Type B pancreatic cell (in vitro differentiated cells): ENCODE measurements at regions not wholly inside any gene's neighbourhood (a gene's known extent, or its start where the extent isn't known, plus 50 kb on each side); places are given as distances from the start of the nearest gene placed in this dataset.
A peak's percentile ranks its signal among the peaks of the same experiment; 100 is the strongest.

Experiments used
- DNase-seq: peaks from one replicate; pipeline ENCODE4 v3.0.0; 2021; ENCODE audit warnings: mixed read lengths; ENCODE audit not compliant: unreplicated experiment; ENCODE audit errors: extremely low spot score
- H3K27ac Mint-ChIP-seq: 2 replicates; pipeline ENCODE4 v1.8.0; 2021; ENCODE audit warnings: mild to moderate bottlenecking, mixed read lengths
- H3K27me3 Mint-ChIP-seq: 2 replicates; pipeline ENCODE4 v1.8.0; 2021; ENCODE audit warnings: mixed read lengths
- H3K36me3 Mint-ChIP-seq: 2 replicates; pipeline ENCODE4 v1.8.0; 2021; ENCODE audit warnings: mixed read lengths
- H3K4me1 Mint-ChIP-seq: one replicate; pipeline ENCODE4 v1.8.0; 2021; ENCODE audit warnings: mixed read lengths; ENCODE audit not compliant: unreplicated experiment
- H3K4me3 Mint-ChIP-seq: 2 replicates; pipeline ENCODE4 v1.8.0; 2021; ENCODE audit warnings: mild to moderate bottlenecking, mixed read lengths
- H3K9me3 Mint-ChIP-seq: 2 replicates; pipeline ENCODE4 v1.8.0; 2021; ENCODE audit warnings: mixed read lengths
- TF ChIP-seq, protein P1 (sequence below): fragments of 200-600 bp; sonication (generic); conservative IDR thresholded peaks from 2 replicates; pipeline ENCODE4 v1.5.0; 2021; ENCODE audit warnings: antibody characterized with exemption, mild to moderate bottlenecking

DNA sequence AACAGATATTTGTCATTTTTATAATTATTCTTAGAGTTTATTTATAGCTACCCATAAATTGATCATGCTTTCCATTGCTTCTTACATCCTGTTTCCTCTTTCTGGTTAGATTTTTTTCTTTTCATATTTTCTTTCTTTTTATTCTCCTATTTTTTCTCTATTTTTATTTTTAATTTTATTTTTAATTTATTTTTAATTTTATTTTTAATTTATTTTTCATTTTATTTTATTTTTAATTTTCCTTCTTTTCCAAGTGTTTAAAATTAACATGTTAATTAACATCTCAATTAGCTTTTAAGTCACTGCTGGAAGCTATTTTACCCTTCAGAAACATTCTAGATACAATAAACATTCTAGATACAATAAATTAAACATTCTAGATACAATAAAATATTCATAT lies 269.6 kb downstream of the B3GLCT start:
- no peak overlapping the region for H3K4me3 Mint-ChIP-seq
- H3K27ac Mint-ChIP-seq = no peak overlapping the region
- TF ChIP-seq, protein P1, sequence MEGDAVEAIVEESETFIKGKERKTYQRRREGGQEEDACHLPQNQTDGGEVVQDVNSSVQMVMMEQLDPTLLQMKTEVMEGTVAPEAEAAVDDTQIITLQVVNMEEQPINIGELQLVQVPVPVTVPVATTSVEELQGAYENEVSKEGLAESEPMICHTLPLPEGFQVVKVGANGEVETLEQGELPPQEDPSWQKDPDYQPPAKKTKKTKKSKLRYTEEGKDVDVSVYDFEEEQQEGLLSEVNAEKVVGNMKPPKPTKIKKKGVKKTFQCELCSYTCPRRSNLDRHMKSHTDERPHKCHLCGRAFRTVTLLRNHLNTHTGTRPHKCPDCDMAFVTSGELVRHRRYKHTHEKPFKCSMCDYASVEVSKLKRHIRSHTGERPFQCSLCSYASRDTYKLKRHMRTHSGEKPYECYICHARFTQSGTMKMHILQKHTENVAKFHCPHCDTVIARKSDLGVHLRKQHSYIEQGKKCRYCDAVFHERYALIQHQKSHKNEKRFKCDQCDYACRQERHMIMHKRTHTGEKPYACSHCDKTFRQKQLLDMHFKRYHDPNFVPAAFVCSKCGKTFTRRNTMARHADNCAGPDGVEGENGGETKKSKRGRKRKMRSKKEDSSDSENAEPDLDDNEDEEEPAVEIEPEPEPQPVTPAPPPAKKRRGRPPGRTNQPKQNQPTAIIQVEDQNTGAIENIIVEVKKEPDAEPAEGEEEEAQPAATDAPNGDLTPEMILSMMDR = no peak

DNA sequence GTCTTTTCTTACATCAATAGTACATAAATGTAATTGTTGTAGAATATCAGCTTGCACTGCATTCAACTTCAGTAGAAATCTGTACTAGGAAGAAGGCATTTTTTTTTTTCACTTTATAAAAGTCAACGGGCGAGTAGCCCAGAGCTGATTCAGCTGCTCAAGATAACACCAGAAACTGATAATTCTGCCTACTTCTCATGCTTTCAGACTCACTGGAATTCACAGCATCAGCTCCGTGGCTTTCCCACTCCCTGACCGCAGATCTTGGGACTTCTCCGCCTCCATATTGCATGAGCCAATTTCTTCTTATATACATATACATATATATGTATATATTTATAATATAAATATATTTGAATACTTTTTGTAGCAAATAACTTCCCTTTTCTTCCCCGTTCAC lies 263.1 kb upstream of the RXFP2 start:
- H3K27me3 Mint-ChIP-seq = no peaks in the 10 kb centered on the region
- TF ChIP-seq, protein P1 = no peak
- no peak overlapping the region for H3K4me3 Mint-ChIP-seq
- no peaks in the 10 kb centered on the region for H3K9me3 Mint-ChIP-seq
- no peak for DNase-seq
- no peak overlapping the region for H3K27ac Mint-ChIP-seq
- peaks cover 5% of the 10 kb centered on the region for H3K4me1 Mint-ChIP-seq
- H3K36me3 Mint-ChIP-seq = no peaks in the 10 kb centered on the region

More for the DNA sequence above, 269.6 kb downstream of the B3GLCT start:
- DNase-seq = no peak
- no peaks in the 10 kb centered on the region for H3K36me3 Mint-ChIP-seq
- no peaks in the 10 kb centered on the region for H3K9me3 Mint-ChIP-seq
- no peaks in the 10 kb centered on the region for H3K4me1 Mint-ChIP-seq
- H3K27me3 Mint-ChIP-seq = no peaks in the 10 kb centered on the region

DNA sequence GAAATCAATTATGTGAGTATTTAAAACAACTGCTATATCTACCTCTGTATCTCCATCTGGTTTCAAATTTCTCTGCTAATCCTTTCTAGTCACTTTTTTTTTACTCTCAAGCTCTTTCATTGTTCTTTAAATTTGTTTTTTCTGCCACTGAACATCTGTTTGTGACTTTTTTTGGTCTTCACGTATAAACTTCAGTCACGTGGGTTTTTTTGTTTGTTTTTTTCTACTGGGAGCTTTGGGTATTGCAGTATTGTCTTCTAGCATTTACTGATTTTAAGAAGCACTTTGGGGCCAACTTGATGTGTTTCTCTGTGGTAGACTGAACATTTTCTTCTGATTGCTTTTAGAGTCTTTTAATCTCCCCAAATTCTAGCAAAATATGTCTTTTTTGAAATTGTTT lies 262.6 kb upstream of the RXFP2 start:
- H3K27ac Mint-ChIP-seq = no peak overlapping the region
- no peaks in the 10 kb centered on the region for H3K36me3 Mint-ChIP-seq
- no peak for DNase-seq
- H3K4me3 Mint-ChIP-seq = no peak overlapping the region
- no peaks in the 10 kb centered on the region for H3K27me3 Mint-ChIP-seq
- no peaks in the 10 kb centered on the region for H3K9me3 Mint-ChIP-seq
- peaks cover 5% of the 10 kb centered on the region for H3K4me1 Mint-ChIP-seq
- TF ChIP-seq, protein P1 = peak; percentile 60

DNA sequence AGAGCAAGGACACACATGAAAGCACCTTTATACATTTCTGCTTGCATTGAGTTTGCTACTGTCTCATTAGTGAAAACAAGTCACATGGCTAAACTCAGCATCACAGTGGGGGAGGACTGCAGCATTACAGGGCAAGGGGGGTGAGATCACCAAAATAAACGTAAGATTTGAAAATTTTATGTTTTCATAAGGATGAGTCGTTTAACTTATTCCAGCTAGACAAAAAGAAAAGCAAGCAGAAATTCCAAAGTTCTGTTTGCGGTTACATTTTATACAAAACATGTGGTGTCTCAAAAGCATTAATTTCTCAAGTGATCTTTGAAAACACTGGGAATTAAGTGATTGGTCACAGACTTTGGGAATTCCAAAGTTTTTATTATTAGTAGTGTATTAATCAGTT lies 261.4 kb upstream of the RXFP2 start:
- DNase-seq = no peak
- Mint-ChIP-seq H3K27me3 (no peaks in the 10 kb centered on the region), H3K4me3 (no peak overlapping the region), H3K4me1 (peaks cover 5% of the 10 kb centered on the region), H3K9me3 (no peaks in the 10 kb centered on the region), H3K36me3 (no peaks in the 10 kb centered on the region), H3K27ac (no peak overlapping the region)
- TF ChIP-seq, protein P1 = no peak

DNA sequence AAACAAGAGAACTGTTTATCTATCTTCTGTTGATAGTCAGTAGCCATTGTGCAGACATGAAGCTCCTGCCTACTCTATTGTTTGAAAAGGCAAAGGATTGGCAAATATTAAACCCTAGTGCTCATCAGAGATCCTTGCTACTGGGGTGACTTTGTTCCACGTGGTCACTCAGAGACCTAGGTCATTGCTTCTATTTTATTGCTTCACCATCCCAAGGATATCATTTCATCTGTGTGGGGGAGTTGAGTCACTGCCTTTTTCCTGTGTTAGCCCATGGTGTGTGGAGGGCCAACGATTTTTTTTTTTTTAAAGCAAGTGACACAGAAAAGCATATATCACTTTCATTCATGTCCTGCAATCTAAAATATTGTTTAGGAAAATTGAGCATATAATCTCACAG lies 254.1 kb upstream of the RXFP2 start:
- no peak for DNase-seq
- Mint-ChIP-seq H3K27ac (no peak overlapping the region), H3K4me1 (peaks cover 11% of the 10 kb centered on the region), H3K27me3 (no peaks in the 10 kb centered on the region), H3K36me3 (no peaks in the 10 kb centered on the region), H3K4me3 (no peak overlapping the region), H3K9me3 (no peaks in the 10 kb centered on the region)
- TF ChIP-seq, protein P1 = no peak

DNA sequence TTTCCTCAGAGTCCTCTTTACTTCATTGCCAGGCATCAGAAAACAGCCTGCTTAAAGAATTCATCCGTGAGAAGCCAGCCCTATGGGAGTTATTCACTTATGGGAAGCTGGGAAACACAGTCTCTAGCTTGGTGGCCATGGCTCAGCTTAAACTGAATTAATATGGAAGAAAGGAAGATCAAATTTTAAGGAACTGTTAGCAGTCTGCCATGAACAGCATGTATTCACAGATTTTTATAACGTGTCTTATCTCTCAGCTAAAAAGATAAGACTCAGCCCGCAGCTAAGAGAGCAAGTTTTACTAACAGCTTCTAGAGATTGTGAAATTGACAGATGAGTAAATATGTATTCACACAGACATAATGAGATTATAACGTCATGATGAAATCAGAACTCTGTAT lies 253.7 kb upstream of the RXFP2 start:
- Mint-ChIP-seq H3K27me3 (no peaks in the 10 kb centered on the region), H3K9me3 (no peaks in the 10 kb centered on the region), H3K27ac (no peak overlapping the region), H3K4me3 (no peak overlapping the region), H3K4me1 (peaks cover 11% of the 10 kb centered on the region), H3K36me3 (no peaks in the 10 kb centered on the region)
- DNase-seq = no peak
- TF ChIP-seq, protein P1 = no peak
